H1 (cell line): ENCODE measurements at regions not wholly inside any gene's neighbourhood (a gene's known extent, or its start where the extent isn't known, plus 50 kb on each side); places are given as distances from the start of the nearest gene placed in this dataset.

ENCODE experiments used
- CTCF ChIA-PET: fragments of 300-600 bp; sonication (Branson Sonifier 250); formaldehyde crosslinking; loops from one replicate; lab custom pipeline; 2021; ENCODE audit not compliant: partially characterized antibody; lab: Charles Lee
- POLR2A ChIA-PET: fragments of 300-600 bp; sonication (Branson Sonifier 250); formaldehyde crosslinking; loops from one replicate; lab custom pipeline; 2021; ENCODE audit warnings: inconsistent platforms; ENCODE audit not compliant: partially characterized antibody; lab: Charles Lee
- DNase-seq, 2 experiments: peaks; one replicate each; pipeline versions ENCODE4 v3.0.0 to v3.0.0-alpha.2; 2010 to 2022; ENCODE audit warnings: low spot score in 2 of 2, low read depth in 1 of 2, mixed read lengths in 1 of 2
- FAIRE-seq: peaks from 2 replicates; lab custom pipeline; 2011; peaks lifted over from hg19 to GRCh38; lab: Jason Lieb, UNC
- H2AFZ ChIP-seq: 2 replicates; pipeline ENCODE4 v1.8.1; 2012; ENCODE audit warnings: low read length, inconsistent platforms
- H2AK5ac ChIP-seq: 2 replicates; pipeline ENCODE4 v1.6.1; 2013; ENCODE audit warnings: low read depth, low read length
- H2BK120ac ChIP-seq: replicated peaks from 2 replicates; pipeline ENCODE3; 2013; ENCODE audit warnings: low read depth, low read length, inconsistent platforms
- H2BK12ac ChIP-seq: 2 replicates; pipeline ENCODE4 v1.6.1; 2013; ENCODE audit warnings: low read depth, low read length
- H2BK15ac ChIP-seq: 2 replicates; pipeline ENCODE4 v1.6.1; 2013; ENCODE audit warnings: low read length
- H2BK20ac ChIP-seq: 2 replicates; pipeline ENCODE4 v1.6.1; 2013; ENCODE audit warnings: low read length
- H2BK5ac ChIP-seq: 2 replicates; pipeline ENCODE4 v1.6.1; 2013; ENCODE audit warnings: low read depth, low read length
- H3K14ac ChIP-seq: 2 replicates; pipeline ENCODE4 v1.6.1; 2013; ENCODE audit warnings: inconsistent platforms; ENCODE audit not compliant: insufficient read length
- H3K18ac ChIP-seq: 2 replicates; pipeline ENCODE4 v1.6.1; 2013; ENCODE audit warnings: low read length; ENCODE audit errors: extremely low read depth
- H3K23ac ChIP-seq: 2 replicates; pipeline ENCODE4 v1.6.1; 2013; ENCODE audit warnings: inconsistent platforms; ENCODE audit not compliant: insufficient read length
- H3K23me2 ChIP-seq: 2 replicates; pipeline ENCODE4 v1.6.1; 2013; ENCODE audit warnings: low read depth, low read length
- H3K27ac ChIP-seq: 2 replicates; pipeline ENCODE4 v1.6.1; 2011; ENCODE audit warnings: low read depth, low read length, inconsistent platforms
- H3K27me3 ChIP-seq, 4 experiments: replicated peaks in 1 of 4; 1 replicate in 1 of 4; 2 replicates in 3 of 4; pipeline versions ENCODE4 v1.6.1 to v1.8.1; 2011 to 2013; ENCODE audit warnings: low read length in 3 of 4, mild to moderate bottlenecking in 3 of 4, inconsistent platforms in 2 of 4, mixed read lengths in 2 of 4, moderate library complexity in 1 of 4; ENCODE audit not compliant: control insufficient read depth in 3 of 4, insufficient read depth in 3 of 4; ENCODE audit errors: extremely low read depth in 1 of 4
- H3K36me3 ChIP-seq, 4 experiments: 2 replicates each; pipeline versions ENCODE4 v1.6.1 to v1.8.1; 2011 to 2013; ENCODE audit warnings: mild to moderate bottlenecking in 4 of 4, low read length in 3 of 4, moderate library complexity in 2 of 4, control low read depth in 1 of 4, inconsistent platforms in 1 of 4; ENCODE audit not compliant: insufficient read depth in 4 of 4, control insufficient read depth in 2 of 4
- H3K4ac ChIP-seq: replicated peaks from 2 replicates; pipeline ENCODE3; 2013; ENCODE audit warnings: low read length, low read depth, mixed read lengths, inconsistent platforms; ENCODE audit not compliant: insufficient read length
- H3K4me1 ChIP-seq, 4 experiments: replicated peaks in 1 of 4; 1 replicate in 1 of 4; 2 replicates in 3 of 4; pipeline versions ENCODE4 v1.6.1 to v1.8.1; 2011 to 2013; ENCODE audit warnings: low read length in 3 of 4, inconsistent platforms in 2 of 4, mixed read lengths in 1 of 4; ENCODE audit not compliant: insufficient read depth in 4 of 4, control insufficient read depth in 3 of 4
- H3K4me2 ChIP-seq, 2 experiments: 2 replicates each; pipeline versions ENCODE4 v1.6.1 to v1.8.1; 2011 to 2013; ENCODE audit warnings: low read depth in 2 of 2, low read length in 2 of 2, control low read depth in 1 of 2, inconsistent platforms in 1 of 2, mild to moderate bottlenecking in 1 of 2; ENCODE audit not compliant: insufficient read depth in 1 of 2
- H3K4me3 ChIP-seq, 4 experiments: fragments of 200-600, 300-600 bp in 1 of 4; sonication (generic), shearing (Covaris generic), sonication (Bioruptor Twin) in 1 of 4; 2 replicates each; pipeline versions ENCODE4 v1.5.1 to v1.8.1; 2011 to 2016; ENCODE audit warnings: low read length in 4 of 4, low read depth in 3 of 4, control low read depth in 2 of 4, inconsistent platforms in 2 of 4, mild to moderate bottlenecking in 2 of 4, mixed read lengths in 1 of 4, moderate library complexity in 1 of 4; ENCODE audit not compliant: insufficient read depth in 2 of 4; ENCODE audit errors: extremely low read depth in 1 of 4
- H3K56ac ChIP-seq: replicated peaks from 2 replicates; pipeline ENCODE3; 2013; ENCODE audit warnings: low read depth, mild to moderate bottlenecking, mixed read lengths, low read length, inconsistent platforms; ENCODE audit not compliant: insufficient read length
- H3K79me1 ChIP-seq: 2 replicates; pipeline ENCODE4 v1.6.1; 2013; ENCODE audit warnings: low read depth, low read length, control low read depth
- H3K79me2 ChIP-seq, 2 experiments: 2 replicates each; pipeline versions ENCODE4 v1.6.1 to v1.8.1; 2012 to 2013; ENCODE audit warnings: low read length in 2 of 2, mild to moderate bottlenecking in 2 of 2, inconsistent platforms in 1 of 2; ENCODE audit not compliant: insufficient read depth in 2 of 2, control insufficient read depth in 1 of 2
- H3K9ac ChIP-seq, 4 experiments: replicated peaks in 1 of 4; 1 replicate in 1 of 4; 2 replicates in 3 of 4; pipeline versions ENCODE4 v1.6.1 to v1.8.1; 2011 to 2013; ENCODE audit warnings: low read depth in 3 of 4, low read length in 3 of 4, control low read depth in 2 of 4, mild to moderate bottlenecking in 2 of 4, moderate library complexity in 2 of 4, inconsistent platforms in 1 of 4; ENCODE audit errors: extremely low read depth in 1 of 4
- H3K9me3 ChIP-seq, 2 experiments: 2 replicates each; pipeline versions ENCODE4 v1.6.1 to v1.8.1; 2012 to 2013; ENCODE audit warnings: mild to moderate bottlenecking in 2 of 2, moderate library complexity in 2 of 2, control low read depth in 1 of 2, inconsistent platforms in 1 of 2, low read depth in 1 of 2, low read length in 1 of 2, mixed read lengths in 1 of 2; ENCODE audit not compliant: insufficient read depth in 2 of 2
- H4K20me1 ChIP-seq, 2 experiments: replicated peaks in 1 of 2; 2 replicates each; pipeline versions ENCODE3 to v1.8.1; 2011 to 2013; ENCODE audit warnings: inconsistent platforms in 2 of 2, low read length in 2 of 2, mild to moderate bottlenecking in 1 of 2; ENCODE audit not compliant: insufficient read depth in 2 of 2, control insufficient read depth in 1 of 2
- H4K5ac ChIP-seq: 2 replicates; pipeline ENCODE4 v1.6.1; 2013; ENCODE audit warnings: low read length, low read depth, mixed read lengths, inconsistent platforms; ENCODE audit not compliant: insufficient read length
- H4K8ac ChIP-seq: 2 replicates; pipeline ENCODE4 v1.8.0; 2013; ENCODE audit warnings: mild to moderate bottlenecking, moderate library complexity, low read length, inconsistent platforms; ENCODE audit not compliant: insufficient read depth; ENCODE audit errors: extremely low read depth
- H4K91ac ChIP-seq: replicated peaks from 2 replicates; pipeline ENCODE3; 2013; ENCODE audit warnings: low read length, mixed read lengths, inconsistent platforms; ENCODE audit not compliant: insufficient read length
- ASH2L ChIP-seq: fragments of 200-600, 300-600 bp; sonication (generic); IDR thresholded peaks from one replicate; pipeline ENCODE4 v1.7.1; 2017; ENCODE audit warnings: low read length
- BRCA1 ChIP-seq: IDR thresholded peaks from 2 replicates; pipeline ENCODE4 v1.6.1; 2012; ENCODE audit warnings: low read depth, low read length, improper control_type of control experiment
- CTBP2 ChIP-seq: IDR thresholded peaks from 2 replicates; pipeline ENCODE4 v1.7.0; 2011; ENCODE audit warnings: borderline replicate concordance, mild to moderate bottlenecking, moderate library complexity, mixed read lengths, low read length; ENCODE audit not compliant: insufficient read depth, insufficient read length
- JUND ChIP-seq: IDR thresholded peaks from 2 replicates; pipeline ENCODE4 v1.6.1; 2011; ENCODE audit warnings: mild to moderate bottlenecking, improper control_type of control experiment, low read length
- MAFK ChIP-seq: IDR thresholded peaks from 2 replicates; pipeline ENCODE4 v1.6.1; 2012; ENCODE audit warnings: low read depth, mild to moderate bottlenecking, improper control_type of control experiment, low read length
- POLR2AphosphoS5 ChIP-seq: IDR thresholded peaks from 2 replicates; pipeline ENCODE4 v1.6.1; 2011; ENCODE audit warnings: low read depth, low read length
- RAD21 ChIP-seq, 2 experiments: IDR thresholded peaks in 1 of 2; conservative IDR thresholded peaks in 1 of 2; 2 replicates each; pipeline ENCODE4 v1.6.1; 2011; ENCODE audit warnings: low read depth in 2 of 2, low read length in 2 of 2, improper control_type of control experiment in 1 of 2, inconsistent platforms in 1 of 2, mild to moderate bottlenecking in 1 of 2, moderate library complexity in 1 of 2
- RFX5 ChIP-seq: IDR thresholded peaks from 2 replicates; pipeline ENCODE4 v1.6.1; 2011; ENCODE audit warnings: low read depth, low read length, improper control_type of control experiment, borderline replicate concordance
- RXRA ChIP-seq: IDR thresholded peaks from 2 replicates; pipeline ENCODE4 v1.6.1; 2011; ENCODE audit warnings: low read depth, mild to moderate bottlenecking, low read length, moderate library complexity; ENCODE audit not compliant: insufficient read depth
- SIRT6 ChIP-seq: IDR thresholded peaks from one replicate; pipeline ENCODE4 v1.7.1; 2012; ENCODE audit warnings: low read length, inconsistent platforms
- TAF7 ChIP-seq: optimal IDR thresholded peaks from 2 replicates; pipeline ENCODE3; 2011; ENCODE audit warnings: low read depth, mild to moderate bottlenecking, inconsistent platforms, low read length, moderate library complexity, borderline replicate concordance
- WGBS, 2 experiments: shearing (Covaris generic) in 1 of 2; methylation state at CpG; one replicate each; pipeline versions ENCODE4 v1.1.6 to v1.1.7; 2013 to 2015; ENCODE audit warnings: low lambda C conversion rate in 2 of 2, mixed read lengths in 2 of 2, inconsistent platforms in 1 of 2, low coverage in 1 of 2, missing lambda C conversion rate in 1 of 2; ENCODE audit not compliant: insufficient replicate concordance in 2 of 2, insufficient coverage in 1 of 2, insufficient read length in 1 of 2; ENCODE audit errors: extremely low coverage in 1 of 2, missing lambda C conversion rate in 1 of 2; 5-methylcytosine and 5-hydroxymethylcytosine counted together
- TF ChIP-seq, protein P1 (sequence below): IDR thresholded peaks from 2 replicates; pipeline ENCODE4 v1.6.1; 2012; ENCODE audit warnings: inconsistent platforms
- TF ChIP-seq, protein P2 (sequence below): IDR thresholded peaks from 2 replicates; pipeline ENCODE4 v1.6.1; 2012; ENCODE audit warnings: inconsistent platforms

- Histone ChIP-seq H3K23ac (no peak overlapping the region), H3K18ac (no peak overlapping the region), H2AFZ (no peak overlapping the region), H3K9ac (no peak overlapping the region), H2BK5ac (no peak overlapping the region), H2AK5ac (no peak overlapping the region), H3K27ac (no peak overlapping the region), H3K14ac (no peak overlapping the region), H3K9me3 (peaks cover 0 to 7% of the 10 kb centered on the region in 2 experiments; a peak in 1 of 4 replicates), H3K4me3 (no peak overlapping the region), H2BK12ac (no peak overlapping the region), H2BK20ac (no peak overlapping the region), H4K20me1 (no peaks in the 10 kb centered on the region), H4K91ac (no peak overlapping the region), H3K79me2 (no peaks in the 10 kb centered on the region), H3K23me2 (no peaks in the 10 kb centered on the region), H4K5ac (no peak overlapping the region), H3K79me1 (no peaks in the 10 kb centered on the region), H2BK120ac (no peak overlapping the region), H2BK15ac (no peak overlapping the region), H3K4me1 (peaks cover 0 to 2% (median under 1%) of the 10 kb centered on the region in 4 experiments; a peak in 3 of 7 replicates), H3K4ac (no peak overlapping the region), H4K8ac (no peak overlapping the region), H3K56ac (no peak overlapping the region), H3K36me3 (0 out of 8 replicates have a peak, but pooled peaks cover 0 to 2% (median 0%) of the 10 kb centered on the region in 4 experiments), H3K27me3 (no peaks in the 10 kb centered on the region; a peak in 1 of 7 replicates), H3K4me2 (no peak overlapping the region)
- POLR2A ChIA-PET: no interaction called here
- WGBS, 2 experiments: 96% methylated on average over 24 of the region's 36 CpGs; no CpG with 5 or more reads in 1 of the 2 experiments
- CTCF ChIA-PET: interaction anchor here (1.1 to 1.4 kb wide), 2 partner anchors 41 to 67 kb away, joined by 3 to 4 read pairs; no protein-coding TSS in a partner anchor
- no peak for DNase-seq
- FAIRE-seq: no peak
- TF ChIP-seq TAF7 (no peak), POLR2AphosphoS5 (no peak), RXRA (no peak), MAFK (no peak), CTBP2 (no peak), ASH2L (no peak), RAD21 (IDR thresholded peaks at IDR 0.05 in 1 of 2, conservative IDR thresholded peaks at IDR 0.05 in 1 of 2; ENCODE audit: low read depth in 2 of 2, low read length in 2 of 2) (no peak), JUND (no peak), BRCA1 (no peak), RFX5 (no peak), SIRT6 (no peak)
- TF ChIP-seq, protein P1, sequence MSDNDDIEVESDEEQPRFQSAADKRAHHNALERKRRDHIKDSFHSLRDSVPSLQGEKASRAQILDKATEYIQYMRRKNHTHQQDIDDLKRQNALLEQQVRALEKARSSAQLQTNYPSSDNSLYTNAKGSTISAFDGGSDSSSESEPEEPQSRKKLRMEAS: no peak
- TF ChIP-seq, protein P2, sequence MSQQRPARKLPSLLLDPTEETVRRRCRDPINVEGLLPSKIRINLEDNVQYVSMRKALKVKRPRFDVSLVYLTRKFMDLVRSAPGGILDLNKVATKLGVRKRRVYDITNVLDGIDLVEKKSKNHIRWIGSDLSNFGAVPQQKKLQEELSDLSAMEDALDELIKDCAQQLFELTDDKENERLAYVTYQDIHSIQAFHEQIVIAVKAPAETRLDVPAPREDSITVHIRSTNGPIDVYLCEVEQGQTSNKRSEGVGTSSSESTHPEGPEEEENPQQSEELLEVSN: no peak
Measured at GRCh38 chr6:15758631-15759215, 95.9 kb upstream of the DTNBP1 start.
